CD4-positive, CD25-positive, alpha-beta regulatory T cell (primary cell): ENCODE measurements at regions not wholly inside any gene's neighbourhood (a gene's known extent, or its start where the extent isn't known, plus 50 kb on each side); places are given as distances from the start of the nearest gene placed in this dataset.
A peak's percentile ranks its signal among the peaks of the same experiment; 100 is the strongest.

Experiments used
- ATAC-seq, 2 donors: fragments of 150-1000 bp; cut with Tn5 transposase; one replicate each; pipeline ENCODE4 v1.10.0; 2021; ENCODE audit warnings: low read depth in 2 of 2, moderate number of reproducible peaks in 2 of 2, moderate library complexity in 1 of 2
- DNase-seq, 3 donors: peaks; one replicate each; pipeline versions ENCODE4 v3.0.0 to v3.0.0-alpha.2; 2012 to 2022; ENCODE audit warnings: mixed read lengths in 1 of 3
- H3K27ac ChIP-seq: one replicate; pipeline ENCODE4 v1.7.0; 2013; ENCODE audit warnings: mild to moderate bottlenecking, low read length; ENCODE audit not compliant: insufficient read depth, poor library complexity, severe bottlenecking
- H3K27me3 ChIP-seq: one replicate; pipeline ENCODE4 v1.7.0; 2013; ENCODE audit warnings: low read length; ENCODE audit not compliant: control insufficient read depth, insufficient read depth
- H3K36me3 ChIP-seq: one replicate; pipeline ENCODE4 v1.7.0; 2013; ENCODE audit warnings: mild to moderate bottlenecking, low read length, moderate library complexity; ENCODE audit not compliant: control insufficient read depth, insufficient read depth
- H3K4me1 ChIP-seq: 2 replicates; pipeline ENCODE4 v1.7.0; 2013; ENCODE audit warnings: mild to moderate bottlenecking, low read length; ENCODE audit not compliant: insufficient read depth, control insufficient read depth, poor library complexity, severe bottlenecking
- H3K4me3 ChIP-seq: one replicate; pipeline ENCODE4 v1.7.0; 2013; ENCODE audit warnings: low read depth, mild to moderate bottlenecking, low read length, moderate library complexity
- H3K9me3 ChIP-seq, 2 experiments: 1 replicate in 1 of 2; 2 replicates in 1 of 2; pipeline ENCODE4 v1.7.0; 2013; ENCODE audit warnings: low read length in 2 of 2, mild to moderate bottlenecking in 1 of 2, moderate library complexity in 1 of 2; ENCODE audit not compliant: control insufficient read depth in 2 of 2
- H3K27ac Mint-ChIP-seq, 3 donors: one replicate each; pipeline ENCODE4 v1.8.0; 2020 to 2022; ENCODE audit warnings: mild to moderate bottlenecking in 3 of 3, mixed read lengths in 3 of 3, moderate library complexity in 2 of 3
- H3K27me3 Mint-ChIP-seq: one replicate; pipeline ENCODE4 v1.8.0; 2022; ENCODE audit warnings: mild to moderate bottlenecking, mixed read lengths
- H3K36me3 Mint-ChIP-seq: one replicate; pipeline ENCODE4 v1.8.0; 2020; ENCODE audit warnings: mixed read lengths
- H3K4me1 Mint-ChIP-seq, 4 donors: one replicate each; pipeline ENCODE4 v1.8.0; 2020 to 2022; ENCODE audit warnings: mixed read lengths in 4 of 4, mild to moderate bottlenecking in 1 of 4
- H3K4me3 Mint-ChIP-seq, 4 donors: one replicate each; pipeline ENCODE4 v1.8.0; 2020 to 2022; ENCODE audit warnings: mild to moderate bottlenecking in 4 of 4, mixed read lengths in 4 of 4, moderate library complexity in 3 of 4
- H3K9me3 Mint-ChIP-seq, 7 donors: one replicate each; pipeline ENCODE4 v1.8.0; 2020 to 2022; ENCODE audit warnings: mixed read lengths in 7 of 7, mild to moderate bottlenecking in 3 of 7, moderate library complexity in 2 of 7

DNA sequence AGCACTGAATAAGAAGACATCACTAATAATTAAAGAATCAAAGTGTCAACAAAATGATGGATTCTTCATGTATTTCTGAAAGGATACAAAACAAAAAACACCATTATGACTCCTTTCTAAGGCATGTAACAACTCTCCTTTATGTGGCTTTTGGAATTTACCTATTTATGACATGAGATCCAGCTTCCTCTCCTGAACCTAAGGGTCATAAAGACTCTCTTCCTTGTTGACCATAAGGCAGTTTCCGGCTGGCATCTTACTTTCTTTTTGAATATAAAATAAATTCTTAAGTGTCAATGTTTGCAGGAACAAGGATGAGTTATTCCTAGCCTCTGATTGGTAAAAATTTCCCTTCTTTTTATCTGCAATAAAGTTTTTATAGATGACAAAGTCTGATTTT is 111.1 kb upstream of the GRPR start:
- Mint-ChIP-seq H3K4me3 (no peak overlapping the region), H3K9me3 (peaks cover 0 to 1% (median 0%) of the 10 kb centered on the region in 7 donors), H3K36me3 (no peaks in the 10 kb centered on the region), H3K27me3 (no peaks in the 10 kb centered on the region), H3K4me1 (no peaks in the 10 kb centered on the region), H3K27ac (no peak overlapping the region)
- H3K27ac ChIP-seq: no peak overlapping the region
- no peaks in the 10 kb centered on the region for H3K36me3 ChIP-seq
- H3K4me3 ChIP-seq: no peak overlapping the region
- no peaks in the 10 kb centered on the region for H3K27me3 ChIP-seq
- H3K4me1 ChIP-seq: no peaks in the 10 kb centered on the region
- no peaks in the 10 kb centered on the region for H3K9me3 ChIP-seq
- no peak for DNase-seq
- ATAC-seq: no peak

DNA sequence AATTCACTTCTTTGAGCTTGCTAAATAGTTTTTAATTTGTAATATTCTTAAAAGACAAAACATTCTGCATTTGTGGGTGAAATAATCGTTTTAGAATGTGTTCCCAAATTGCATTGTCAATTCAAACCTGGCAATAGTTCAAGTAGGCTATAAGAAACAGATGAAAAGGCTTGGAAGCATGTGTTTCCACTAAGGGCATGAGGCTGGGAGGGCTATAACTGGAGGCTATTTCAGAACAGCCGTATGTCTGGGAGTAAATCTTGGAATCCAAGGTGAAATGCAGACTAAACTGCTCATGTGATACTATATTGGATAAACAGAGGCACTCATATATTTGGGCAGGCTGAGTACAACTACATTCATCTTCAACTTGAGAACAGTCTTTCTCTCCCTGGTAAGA is 117.4 kb upstream of the GRPR start:
- Histone ChIP-seq H3K36me3 (no peaks in the 10 kb centered on the region), H3K27ac (no peak overlapping the region), H3K4me3 (no peak overlapping the region), H3K4me1 (no peaks in the 10 kb centered on the region), H3K9me3 (no peaks in the 10 kb centered on the region), H3K27me3 (no peaks in the 10 kb centered on the region)
- peaks cover 0 to 1% (median 0%) of the 10 kb centered on the region in 7 donors for H3K9me3 Mint-ChIP-seq
- no peak for DNase-seq
- no peaks in the 10 kb centered on the region for H3K36me3 Mint-ChIP-seq
- no peaks in the 10 kb centered on the region for H3K4me1 Mint-ChIP-seq
- no peak overlapping the region for H3K4me3 Mint-ChIP-seq
- ATAC-seq: no peak
- no peak overlapping the region for H3K27ac Mint-ChIP-seq
- H3K27me3 Mint-ChIP-seq: no peaks in the 10 kb centered on the region

DNA sequence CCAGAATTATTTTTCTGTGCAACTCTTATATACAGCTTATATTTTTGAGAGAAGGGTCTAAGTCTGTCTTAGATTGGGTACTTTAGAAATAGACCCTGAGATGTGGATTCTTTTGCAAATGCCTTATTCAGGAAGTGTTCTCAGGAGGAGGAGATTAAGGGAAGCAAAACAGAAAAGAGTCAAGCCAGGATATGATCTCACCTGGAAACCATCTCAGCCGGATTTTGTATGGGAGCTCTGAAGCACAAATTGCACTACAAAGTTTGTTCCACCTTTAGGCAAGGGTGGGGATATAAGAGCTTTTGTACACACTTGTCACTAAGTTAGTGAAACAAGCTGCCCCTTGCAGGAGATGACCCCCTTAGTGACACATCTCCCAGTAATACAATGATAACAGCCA is 121.2 kb upstream of the GRPR start:
- H3K27me3 ChIP-seq: no peaks in the 10 kb centered on the region
- no peaks in the 10 kb centered on the region for H3K36me3 Mint-ChIP-seq
- DNase-seq (no peak), ATAC-seq (no peak)
- H3K4me1 ChIP-seq: no peaks in the 10 kb centered on the region
- no peaks in the 10 kb centered on the region for H3K4me1 Mint-ChIP-seq
- no peaks in the 10 kb centered on the region for H3K36me3 ChIP-seq
- no peak overlapping the region for H3K27ac ChIP-seq
- H3K27me3 Mint-ChIP-seq: no peaks in the 10 kb centered on the region
- no peaks in the 10 kb centered on the region for H3K9me3 Mint-ChIP-seq
- H3K4me3 ChIP-seq: no peak overlapping the region
- no peak overlapping the region for H3K27ac Mint-ChIP-seq
- H3K4me3 Mint-ChIP-seq: no peak overlapping the region
- H3K9me3 ChIP-seq: no peaks in the 10 kb centered on the region

DNA sequence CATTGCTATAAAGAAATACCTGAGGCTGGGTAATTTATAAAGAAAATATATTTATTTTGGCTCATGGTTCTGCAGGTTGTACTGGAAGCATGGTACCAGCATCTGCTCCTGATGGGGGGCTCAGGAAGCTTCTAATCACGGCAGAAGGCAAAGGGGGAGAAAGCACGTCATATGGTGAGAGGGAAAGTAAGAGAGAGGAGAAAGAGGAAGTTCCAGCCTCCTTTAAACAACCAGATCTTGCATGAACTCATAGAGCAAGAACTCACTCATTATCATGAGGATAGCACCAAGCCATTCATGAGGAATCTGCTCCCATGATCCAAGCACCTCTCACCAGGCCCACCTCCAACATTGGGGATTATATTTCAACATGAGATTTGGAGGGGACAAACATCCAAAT is 125.0 kb upstream of the GRPR start:
- peaks cover 13% of the 10 kb centered on the region for H3K27me3 Mint-ChIP-seq
- no peak overlapping the region for H3K27ac ChIP-seq
- H3K4me1 ChIP-seq: no peaks in the 10 kb centered on the region
- H3K36me3 ChIP-seq: no peaks in the 10 kb centered on the region
- no peak for ATAC-seq
- H3K9me3 ChIP-seq: peaks cover 0 to 3% of the 10 kb centered on the region in 2 experiments
- H3K4me3 ChIP-seq: no peak overlapping the region
- peaks cover 0 to 3% (median 0%) of the 10 kb centered on the region in 7 donors for H3K9me3 Mint-ChIP-seq
- H3K4me1 Mint-ChIP-seq: no peaks in the 10 kb centered on the region
- no peak overlapping the region for H3K4me3 Mint-ChIP-seq
- no peaks in the 10 kb centered on the region for H3K27me3 ChIP-seq
- no peaks in the 10 kb centered on the region for H3K36me3 Mint-ChIP-seq
- DNase-seq: no peak
- no peak overlapping the region for H3K27ac Mint-ChIP-seq

DNA sequence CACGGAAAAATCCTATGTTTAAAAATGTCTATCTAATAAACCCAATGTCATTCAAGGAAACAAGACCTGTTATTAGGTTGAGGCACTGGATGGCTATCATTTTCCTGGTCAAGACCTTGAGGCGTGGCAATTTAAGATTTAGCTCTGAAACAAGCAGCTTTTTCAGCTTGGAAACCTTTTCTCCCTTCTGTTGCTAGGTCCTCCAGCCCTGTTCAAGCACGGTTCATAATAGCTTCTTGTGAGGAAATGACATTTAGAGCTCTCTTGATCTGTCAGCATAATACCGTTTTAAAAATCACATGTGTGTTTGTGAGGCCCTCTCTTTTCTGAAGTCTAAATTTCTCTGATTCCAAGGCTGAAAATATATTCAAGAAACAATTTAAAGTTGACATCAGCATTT is 133.6 kb upstream of the GRPR start:
- H3K27me3 Mint-ChIP-seq: peaks cover 24% of the 10 kb centered on the region
- H3K27ac ChIP-seq: no peak overlapping the region
- DNase-seq (no peak), ATAC-seq (no peak)
- H3K27me3 ChIP-seq: no peaks in the 10 kb centered on the region
- no peak overlapping the region for H3K4me3 Mint-ChIP-seq
- H3K36me3 ChIP-seq: no peaks in the 10 kb centered on the region
- H3K4me1 ChIP-seq: no peaks in the 10 kb centered on the region
- H3K27ac Mint-ChIP-seq: no peak overlapping the region
- no peaks in the 10 kb centered on the region for H3K36me3 Mint-ChIP-seq
- H3K9me3 Mint-ChIP-seq: peaks cover 0 to 3% (median 0%) of the 10 kb centered on the region in 7 donors
- H3K9me3 ChIP-seq: peaks cover 0 to 3% of the 10 kb centered on the region in 2 experiments
- H3K4me1 Mint-ChIP-seq: no peaks in the 10 kb centered on the region
- no peak overlapping the region for H3K4me3 ChIP-seq

DNA sequence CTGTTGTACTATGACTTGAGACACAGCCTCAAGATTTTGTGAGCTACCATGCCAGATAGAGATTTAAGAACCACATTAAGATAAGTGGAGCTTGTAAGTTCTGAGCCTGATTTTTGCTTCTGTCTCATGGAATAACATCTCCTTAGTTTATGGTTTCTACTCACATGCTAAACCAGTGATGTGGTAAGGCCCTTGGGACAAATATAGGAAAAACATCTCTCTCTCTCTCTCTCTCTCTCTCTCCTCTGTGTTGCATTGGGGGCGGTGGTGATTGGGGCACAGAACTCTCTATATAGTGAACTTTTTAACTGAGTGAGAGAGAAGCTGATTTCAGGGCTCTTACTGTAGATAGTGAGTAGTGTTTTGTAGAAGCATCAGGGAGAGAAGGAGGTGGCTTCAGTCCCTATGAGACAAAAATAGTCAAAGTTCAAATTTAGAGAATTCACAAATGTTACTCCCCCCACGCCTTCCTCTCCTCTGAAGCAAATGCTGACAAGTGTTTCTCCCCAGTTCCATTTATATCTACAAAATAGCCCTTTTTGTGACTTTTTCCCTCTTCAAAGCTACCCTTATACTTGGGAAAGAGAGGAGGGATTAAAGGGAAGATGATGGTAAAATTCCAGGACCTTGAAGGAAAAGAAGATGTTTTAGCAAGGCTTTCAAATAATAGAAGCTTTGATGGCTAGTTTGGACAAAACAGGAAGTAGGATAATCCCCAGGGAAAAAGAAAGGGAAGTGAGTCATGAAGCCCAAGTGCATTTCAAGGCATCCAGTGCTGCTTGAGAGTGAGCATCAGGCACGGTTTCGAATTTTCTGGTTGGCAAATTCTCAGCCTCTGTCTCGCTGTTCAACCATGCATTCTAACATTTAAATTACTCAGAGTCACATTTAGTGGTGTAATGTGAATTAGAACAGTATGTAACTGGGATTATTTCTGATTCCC is 134.3 kb upstream of the AP1S2 start:
- Mint-ChIP-seq H3K4me3 (no peak overlapping the region), H3K4me1 (no peaks in the 10 kb centered on the region), H3K36me3 (no peaks in the 10 kb centered on the region), H3K9me3 (peaks cover 0 to 3% (median 0%) of the 10 kb centered on the region in 7 donors), H3K27me3 (peaks cover 24% of the 10 kb centered on the region), H3K27ac (peak overlapping the region in 1 of 3 donors; percentile 72)
- Histone ChIP-seq H3K36me3 (no peaks in the 10 kb centered on the region), H3K27ac (no peak overlapping the region), H3K4me1 (no peaks in the 10 kb centered on the region), H3K27me3 (no peaks in the 10 kb centered on the region), H3K4me3 (no peak overlapping the region), H3K9me3 (no peaks in the 10 kb centered on the region)
- DNase-seq (no peak), ATAC-seq (no peak)

DNA sequence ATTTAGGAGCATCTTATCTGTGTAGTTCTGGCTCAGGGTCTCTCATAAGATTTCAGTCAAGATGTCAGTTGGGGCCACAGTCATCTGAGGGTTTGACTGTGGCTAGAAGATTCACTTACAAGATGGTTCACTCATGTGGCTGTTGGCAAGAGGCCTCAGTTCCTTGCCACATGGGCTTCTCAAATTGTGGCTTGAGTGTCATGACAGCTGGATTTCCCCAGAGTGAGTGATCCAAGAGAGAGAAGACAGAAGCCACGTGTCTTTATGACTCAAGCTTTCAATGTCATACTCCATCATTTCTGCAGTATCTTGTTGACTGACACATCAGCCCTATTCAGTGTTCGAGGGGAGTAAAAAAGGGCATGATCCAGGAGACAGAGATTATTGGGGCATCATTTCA is 131.3 kb upstream of the AP1S2 start:
- Mint-ChIP-seq H3K36me3 (no peaks in the 10 kb centered on the region), H3K27ac (no peak overlapping the region), H3K9me3 (peaks cover 0 to 2% (median 0%) of the 10 kb centered on the region in 7 donors), H3K4me1 (no peaks in the 10 kb centered on the region), H3K27me3 (peaks cover 22% of the 10 kb centered on the region), H3K4me3 (no peak overlapping the region)
- no peaks in the 10 kb centered on the region for H3K9me3 ChIP-seq
- no peaks in the 10 kb centered on the region for H3K27me3 ChIP-seq
- no peak overlapping the region for H3K4me3 ChIP-seq
- DNase-seq (no peak), ATAC-seq (no peak)
- H3K27ac ChIP-seq: no peak overlapping the region
- H3K4me1 ChIP-seq: no peaks in the 10 kb centered on the region
- no peaks in the 10 kb centered on the region for H3K36me3 ChIP-seq

DNA sequence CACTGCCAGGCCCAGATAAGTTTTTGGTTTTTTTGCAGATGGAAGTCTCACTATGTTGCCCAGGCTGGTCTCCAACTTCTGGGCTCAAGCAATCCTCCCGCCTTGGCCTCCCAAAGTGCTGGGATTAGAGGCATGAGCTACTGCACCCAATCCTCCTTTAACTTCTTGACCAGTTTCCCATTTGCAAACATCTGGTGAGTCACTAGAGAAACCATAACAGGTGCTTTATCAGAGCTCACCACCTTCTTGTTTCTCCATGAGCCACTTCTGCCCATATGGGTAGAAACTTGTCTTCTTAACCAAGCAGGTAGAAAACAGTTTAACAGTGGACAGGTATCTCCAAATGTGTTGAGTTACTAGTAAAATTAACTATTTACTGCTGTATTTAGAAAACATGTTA is 128.4 kb upstream of the AP1S2 start:
- Histone ChIP-seq H3K4me3 (no peak overlapping the region), H3K27ac (no peak overlapping the region), H3K36me3 (no peaks in the 10 kb centered on the region), H3K27me3 (no peaks in the 10 kb centered on the region), H3K9me3 (no peaks in the 10 kb centered on the region), H3K4me1 (no peaks in the 10 kb centered on the region)
- no peaks in the 10 kb centered on the region for H3K4me1 Mint-ChIP-seq
- H3K9me3 Mint-ChIP-seq: no peaks in the 10 kb centered on the region
- ATAC-seq (no peak), DNase-seq (no peak)
- H3K27ac Mint-ChIP-seq: no peak overlapping the region
- no peak overlapping the region for H3K4me3 Mint-ChIP-seq
- H3K36me3 Mint-ChIP-seq: no peaks in the 10 kb centered on the region
- peaks cover 22% of the 10 kb centered on the region for H3K27me3 Mint-ChIP-seq
